Ascending aorta (tissue), 2 donors: ENCODE measurements at regions not wholly inside any gene's neighbourhood (a gene's known extent, or its start where the extent isn't known, plus 50 kb on each side); places are given as distances from the start of the nearest gene placed in this dataset.

Source experiments
- DNase-seq, 2 donors: peaks; one replicate each; pipeline ENCODE4 v3.0.0-alpha.2; 2019; ENCODE audit warnings: low spot score in 2 of 2
- H3K27ac ChIP-seq, 2 donors: fragments of 200-600 bp; sonication (generic); one replicate each; pipeline ENCODE4 v1.5.1; 2016 to 2017; ENCODE audit warnings: mild to moderate bottlenecking in 1 of 2
- H3K27me3 ChIP-seq: fragments of 200-600 bp; sonication (generic); one replicate; pipeline ENCODE4 v1.5.1; 2017
- H3K36me3 ChIP-seq, 2 donors: fragments of 200-600 bp; sonication (generic); one replicate each; pipeline ENCODE4 v1.5.1; 2016
- H3K4me1 ChIP-seq, 2 donors: fragments of 200-600 bp; sonication (generic); one replicate each; pipeline ENCODE4 v1.5.1; 2016 to 2017; ENCODE audit warnings: mild to moderate bottlenecking in 1 of 2
- H3K4me3 ChIP-seq, 2 donors: fragments of 200-600 bp; sonication (generic); one replicate each; pipeline ENCODE4 v1.5.1; 2016 to 2017; ENCODE audit warnings: mild to moderate bottlenecking in 1 of 2
- H3K9me3 ChIP-seq, 2 donors: fragments of 200-600 bp; sonication (generic); one replicate each; pipeline ENCODE4 v1.5.1; 2016
- CTCF ChIP-seq, 3 experiments: fragments of 200-600 bp in 2 of 3; fragments of 450-650 bp in 1 of 3; sonication (generic) in 2 of 3; IDR thresholded peaks; one replicate each; pipeline ENCODE4 v1.5.1; 2016 to 2019; ENCODE audit warnings: antibody characterized with exemption in 3 of 3, mild to moderate bottlenecking in 1 of 3, moderate library complexity in 1 of 3
- intact Hi-C: fragments of 100-400 bp; cut with DNase I; formaldehyde crosslinking; loops from one replicate; pipeline ENCODE4 v1.15.1; 2023

- H3K9me3 ChIP-seq, result no peaks in the 10 kb centered on the region
- DNase-seq, result no peak
Measured at GRCh38 chrX:38902972-38903492, 101.8 kb downstream of the MID1IP1 start.

GRCh38 chrX:38916801-38917200, 115.5 kb downstream of the MID1IP1 start:
- intact Hi-C loops, result no loop called here
- Histone ChIP-seq H3K27me3 (no peaks in the 10 kb centered on the region), H3K9me3 (no peaks in the 10 kb centered on the region), H3K4me1 (peaks cover 0 to 3% of the 10 kb centered on the region in 2 donors), H3K36me3 (no peaks in the 10 kb centered on the region), H3K27ac (peak overlapping the region; percentile 8 to 16), H3K4me3 (no peak overlapping the region)
- no peak for TF ChIP-seq CTCF (IDR thresholded peaks at IDR 0.05)
- no peak for DNase-seq

More at GRCh38 chrX:38902972-38903492, 101.8 kb downstream of the MID1IP1 start:
- TF ChIP-seq CTCF (IDR thresholded peaks at IDR 0.05), result no peak
- H3K4me3 ChIP-seq, result no peak overlapping the region
- H3K36me3 ChIP-seq, result no peaks in the 10 kb centered on the region
- H3K27ac ChIP-seq, result no peak overlapping the region
- no peaks in the 10 kb centered on the region for H3K4me1 ChIP-seq
- intact Hi-C loops, result no loop called here
- no peaks in the 10 kb centered on the region for H3K27me3 ChIP-seq

GRCh38 chrX:38917954-38918353, 116.7 kb downstream of the MID1IP1 start:
- H3K36me3 ChIP-seq, result no peaks in the 10 kb centered on the region
- no peak for TF ChIP-seq CTCF (IDR thresholded peaks at IDR 0.05)
- no peaks in the 10 kb centered on the region for H3K9me3 ChIP-seq
- no peak overlapping the region for H3K27ac ChIP-seq
- no peak for DNase-seq
- H3K4me1 ChIP-seq, result peaks cover 0 to 3% of the 10 kb centered on the region in 2 donors
- intact Hi-C loops, result no loop called here
- no peaks in the 10 kb centered on the region for H3K27me3 ChIP-seq
- no peak overlapping the region for H3K4me3 ChIP-seq

GRCh38 chrX:38919202-38919601, 117.9 kb downstream of the MID1IP1 start:
- intact Hi-C loops, result no loop called here
- H3K27me3 ChIP-seq, result no peaks in the 10 kb centered on the region
- H3K9me3 ChIP-seq, result no peaks in the 10 kb centered on the region
- no peak for DNase-seq
- H3K4me3 ChIP-seq, result no peak overlapping the region
- no peaks in the 10 kb centered on the region for H3K36me3 ChIP-seq
- TF ChIP-seq CTCF (IDR thresholded peaks at IDR 0.05), result no peak
- H3K27ac ChIP-seq, result no peak overlapping the region
- H3K4me1 ChIP-seq, result peaks cover 0 to 3% of the 10 kb centered on the region in 2 donors

- Histone ChIP-seq H3K27me3 (no peaks in the 10 kb centered on the region), H3K4me1 (peaks cover 0 to 3% of the 10 kb centered on the region in 2 donors), H3K36me3 (no peaks in the 10 kb centered on the region), H3K9me3 (no peaks in the 10 kb centered on the region), H3K27ac (no peak overlapping the region), H3K4me3 (no peak overlapping the region)
- no peak for DNase-seq
- intact Hi-C loops, result no loop called here
- TF ChIP-seq CTCF (IDR thresholded peaks at IDR 0.05), result no peak
Measured at GRCh38 chrX:38919853-38920528, 118.7 kb downstream of the MID1IP1 start.
